ENCODE measurements at regions not wholly inside any gene's neighbourhood (a gene's known extent, or its start where the extent isn't known, plus 50 kb on each side); places are given as distances from the start of the nearest gene placed in this dataset.

GRCh38 chr5:103362211-103362610 is 103.6 kb downstream of the MACIR start:
- DNase-seq (ENCODE audit: insufficient read length, low spot score): no peak
- TF ChIP-seq POLR2A (IDR thresholded peaks at IDR 0.05; ENCODE audit: low read depth, low read length): no peak
- FAIRE-seq: no peak

- TF ChIP-seq POLR2A (IDR thresholded peaks at IDR 0.05; ENCODE audit: low read depth, low read length) (no peak), SPI1 (IDR thresholded peaks at IDR 0.05; ENCODE audit: low read depth, low read length) (no peak), TAF1 (IDR thresholded peaks at IDR 0.05; ENCODE audit: low read depth, low read length) (no peak), POLR2AphosphoS5 (IDR thresholded peaks at IDR 0.05; ENCODE audit: low read depth, low read length) (no peak), POU2F2 (IDR thresholded peaks at IDR 0.05; ENCODE audit: low read depth, low read length) (no peak), PAX5 (IDR thresholded peaks at IDR 0.05; ENCODE audit: insufficient read depth, low read length, severe bottlenecking) (no peak)
Observed at GRCh38 chr5:103360475-103360874, 101.9 kb downstream of the MACIR start.

GRCh38 chr5:103358305-103358995 is 99.9 kb downstream of the MACIR start:
- TF ChIP-seq SPI1 (IDR thresholded peaks at IDR 0.05; ENCODE audit: low read depth, low read length): 0 out of 2 replicates have a peak, but pooled peaks have one; percentile 29
- TF ChIP-seq POLR2A (IDR thresholded peaks at IDR 0.05; ENCODE audit: low read depth, low read length): no peak
- no peak for DNase-seq (ENCODE audit: insufficient read length, low spot score)
- no peak for FAIRE-seq

More at GRCh38 chr5:103360475-103360874, 101.9 kb downstream of the MACIR start:
- DNase-seq (ENCODE audit: insufficient read length, low spot score) (no peak), FAIRE-seq (no peak)

GRCh38 chr5:103357636-103358035 is 99.1 kb downstream of the MACIR start:
- FAIRE-seq: no peak
- no peak for DNase-seq (ENCODE audit: insufficient read length, low spot score)
- no peak for TF ChIP-seq POLR2AphosphoS5 (IDR thresholded peaks at IDR 0.05; ENCODE audit: low read depth, low read length)
- no peak for TF ChIP-seq SPI1 (IDR thresholded peaks at IDR 0.05; ENCODE audit: low read depth, low read length)
- no peak for TF ChIP-seq POU2F2 (IDR thresholded peaks at IDR 0.05; ENCODE audit: low read depth, low read length)
- TF ChIP-seq TAF1 (IDR thresholded peaks at IDR 0.05; ENCODE audit: low read depth, low read length): no peak
- TF ChIP-seq POLR2A (IDR thresholded peaks at IDR 0.05; ENCODE audit: low read depth, low read length): no peak
- no peak for TF ChIP-seq PAX5 (IDR thresholded peaks at IDR 0.05; ENCODE audit: insufficient read depth, low read length, severe bottlenecking)

- FAIRE-seq: peak; percentile 13
- TF ChIP-seq PAX5 (IDR thresholded peaks at IDR 0.05; ENCODE audit: insufficient read depth, low read length, severe bottlenecking) (no peak), POU2F2 (IDR thresholded peaks at IDR 0.05; ENCODE audit: low read depth, low read length) (no peak), SPI1 (IDR thresholded peaks at IDR 0.05; ENCODE audit: low read depth, low read length) (no peak), POLR2AphosphoS5 (IDR thresholded peaks at IDR 0.05; ENCODE audit: low read depth, low read length) (no peak)
- no peak for DNase-seq (ENCODE audit: insufficient read length, low spot score)
Observed at GRCh38 chr5:103356350-103357091, 98.0 kb downstream of the MACIR start.

- DNase-seq (ENCODE audit: insufficient read length, low spot score): no peak
- no peak for TF ChIP-seq PAX5 (IDR thresholded peaks at IDR 0.05; ENCODE audit: insufficient read depth, low read length, severe bottlenecking)
- TF ChIP-seq TAF1 (IDR thresholded peaks at IDR 0.05; ENCODE audit: low read depth, low read length): no peak
- TF ChIP-seq POLR2A (IDR thresholded peaks at IDR 0.05; ENCODE audit: low read depth, low read length): no peak
- TF ChIP-seq SPI1 (IDR thresholded peaks at IDR 0.05; ENCODE audit: low read depth, low read length): no peak
- no peak for TF ChIP-seq POU2F2 (IDR thresholded peaks at IDR 0.05; ENCODE audit: low read depth, low read length)
- no peak for TF ChIP-seq POLR2AphosphoS5 (IDR thresholded peaks at IDR 0.05; ENCODE audit: low read depth, low read length)
- FAIRE-seq: no peak
Observed at GRCh38 chr5:103355579-103355978, 97.0 kb downstream of the MACIR start.

GRCh38 chr5:103354446-103354845 is 95.9 kb downstream of the MACIR start:
- FAIRE-seq (no peak), DNase-seq (ENCODE audit: insufficient read length, low spot score) (no peak)
- TF ChIP-seq POU2F2 (IDR thresholded peaks at IDR 0.05; ENCODE audit: low read depth, low read length) (no peak), SPI1 (IDR thresholded peaks at IDR 0.05; ENCODE audit: low read depth, low read length) (no peak), PAX5 (IDR thresholded peaks at IDR 0.05; ENCODE audit: insufficient read depth, low read length, severe bottlenecking) (no peak), POLR2AphosphoS5 (IDR thresholded peaks at IDR 0.05; ENCODE audit: low read depth, low read length) (no peak), POLR2A (IDR thresholded peaks at IDR 0.05; ENCODE audit: low read depth, low read length) (no peak), TAF1 (IDR thresholded peaks at IDR 0.05; ENCODE audit: low read depth, low read length) (no peak)

GRCh38 chr5:103353581-103353980 is 95.0 kb downstream of the MACIR start:
- no peak for DNase-seq (ENCODE audit: insufficient read length, low spot score)
- FAIRE-seq: no peak
- TF ChIP-seq PAX5 (IDR thresholded peaks at IDR 0.05; ENCODE audit: insufficient read depth, low read length, severe bottlenecking): no peak
- TF ChIP-seq SPI1 (IDR thresholded peaks at IDR 0.05; ENCODE audit: low read depth, low read length): no peak
- TF ChIP-seq POLR2A (IDR thresholded peaks at IDR 0.05; ENCODE audit: low read depth, low read length): no peak
- no peak for TF ChIP-seq POU2F2 (IDR thresholded peaks at IDR 0.05; ENCODE audit: low read depth, low read length)
- TF ChIP-seq POLR2AphosphoS5 (IDR thresholded peaks at IDR 0.05; ENCODE audit: low read depth, low read length): no peak
- TF ChIP-seq TAF1 (IDR thresholded peaks at IDR 0.05; ENCODE audit: low read depth, low read length): no peak

- TF ChIP-seq SPI1 (IDR thresholded peaks at IDR 0.05; ENCODE audit: low read depth, low read length) (no peak), POLR2A (IDR thresholded peaks at IDR 0.05; ENCODE audit: low read depth, low read length) (no peak), POLR2AphosphoS5 (IDR thresholded peaks at IDR 0.05; ENCODE audit: low read depth, low read length) (no peak), PAX5 (IDR thresholded peaks at IDR 0.05; ENCODE audit: insufficient read depth, low read length, severe bottlenecking) (no peak), POU2F2 (IDR thresholded peaks at IDR 0.05; ENCODE audit: low read depth, low read length) (no peak), TAF1 (IDR thresholded peaks at IDR 0.05; ENCODE audit: low read depth, low read length) (no peak)
- FAIRE-seq: no peak
Observed at GRCh38 chr5:103347716-103348423, 89.3 kb downstream of the MACIR start.

More at GRCh38 chr5:103347716-103348423, 89.3 kb downstream of the MACIR start:
- DNase-seq (ENCODE audit: insufficient read length, low spot score): no peak
